MM.1S (cell line): ENCODE measurements at regions not wholly inside any gene's neighbourhood (a gene's known extent, or its start where the extent isn't known, plus 50 kb on each side); places are given as distances from the start of the nearest gene placed in this dataset.

ENCODE experiments used
- DNase-seq: peaks from one replicate; pipeline ENCODE4 v3.0.0-alpha.2; 2015
- H2AFZ ChIP-seq: fragments of 300-600 bp; sonication (generic); 2 replicates; pipeline ENCODE4 v1.6.0; 2016; ENCODE audit warnings: antibody characterized with exemption, low read length
- H3F3A ChIP-seq: fragments of 300-600 bp; sonication (generic); 2 replicates; pipeline ENCODE4 v1.6.1; 2016; ENCODE audit warnings: mild to moderate bottlenecking, antibody characterized with exemption, low read length, moderate library complexity, mixed read lengths; ENCODE audit not compliant: insufficient read depth
- H3K27ac ChIP-seq: fragments of 300-600 bp; sonication (generic); 2 replicates; pipeline ENCODE4 v1.5.1; 2016; ENCODE audit warnings: mild to moderate bottlenecking, low read length
- H3K27me3 ChIP-seq: fragments of 300-600 bp; sonication (generic); replicated peaks from 2 replicates; pipeline ENCODE4 v1.6.0; 2016; ENCODE audit warnings: low read length; ENCODE audit not compliant: insufficient read depth
- H3K36me3 ChIP-seq: fragments of 300-600 bp; sonication (generic); replicated peaks from 2 replicates; pipeline ENCODE4 v1.6.1; 2016; ENCODE audit warnings: mild to moderate bottlenecking, low read length, mixed read lengths; ENCODE audit not compliant: insufficient read depth
- H3K4me1 ChIP-seq: fragments of 300-600 bp; sonication (generic); 2 replicates; pipeline ENCODE4 v1.6.1; 2016; ENCODE audit warnings: low read length, mixed read lengths
- H3K4me2 ChIP-seq: fragments of 300-600 bp; sonication (generic); 2 replicates; pipeline ENCODE4 v1.6.0; 2016; ENCODE audit warnings: low read depth, low read length
- H3K4me3 ChIP-seq: fragments of 300-600 bp; sonication (generic); 2 replicates; pipeline ENCODE4 v1.5.1; 2016; ENCODE audit warnings: low read length, mixed read lengths
- H3K79me2 ChIP-seq: fragments of 300-600 bp; sonication (generic); 2 replicates; pipeline ENCODE4 v1.6.1; 2016; ENCODE audit warnings: mixed run types, low read length, mixed read lengths
- H3K9ac ChIP-seq: fragments of 300-600 bp; sonication (generic); 2 replicates; pipeline ENCODE4 v1.6.1; 2016; ENCODE audit warnings: low read length, mixed read lengths
- H3K9me2 ChIP-seq: fragments of 300-600 bp; sonication (generic); replicated peaks from 2 replicates; pipeline ENCODE4 v1.6.1; 2016; ENCODE audit warnings: mild to moderate bottlenecking, low read length, mixed read lengths; ENCODE audit not compliant: insufficient read depth
- H3K9me3 ChIP-seq: fragments of 300-600 bp; sonication (generic); replicated peaks from 2 replicates; pipeline ENCODE4 v1.6.1; 2016; ENCODE audit warnings: mild to moderate bottlenecking, low read length, mixed read lengths; ENCODE audit not compliant: insufficient read depth
- H4K20me1 ChIP-seq: fragments of 300-600 bp; sonication (generic); 2 replicates; pipeline ENCODE4 v1.6.1; 2016; ENCODE audit warnings: mild to moderate bottlenecking, low read length, moderate library complexity, mixed read lengths; ENCODE audit not compliant: insufficient read depth
- EZH2 ChIP-seq: fragments of 300-600 bp; sonication (generic); optimal IDR thresholded peaks from 2 replicates; pipeline ENCODE3; 2017; ENCODE audit warnings: low read depth, mild to moderate bottlenecking, antibody characterized with exemption, low read length, mixed read lengths
- EZH2phosphoT487 ChIP-seq: fragments of 300-600 bp; sonication (generic); IDR thresholded peaks from 2 replicates; pipeline ENCODE4 v1.6.1; 2018; ENCODE audit warnings: antibody characterized with exemption, low read length
- TF ChIP-seq, protein P1 (sequence below): fragments of 300-600 bp; sonication (generic); IDR thresholded peaks from 2 replicates; pipeline ENCODE4 v1.5.1; 2016; ENCODE audit warnings: antibody characterized with exemption, low read length, mixed read lengths

DNA sequence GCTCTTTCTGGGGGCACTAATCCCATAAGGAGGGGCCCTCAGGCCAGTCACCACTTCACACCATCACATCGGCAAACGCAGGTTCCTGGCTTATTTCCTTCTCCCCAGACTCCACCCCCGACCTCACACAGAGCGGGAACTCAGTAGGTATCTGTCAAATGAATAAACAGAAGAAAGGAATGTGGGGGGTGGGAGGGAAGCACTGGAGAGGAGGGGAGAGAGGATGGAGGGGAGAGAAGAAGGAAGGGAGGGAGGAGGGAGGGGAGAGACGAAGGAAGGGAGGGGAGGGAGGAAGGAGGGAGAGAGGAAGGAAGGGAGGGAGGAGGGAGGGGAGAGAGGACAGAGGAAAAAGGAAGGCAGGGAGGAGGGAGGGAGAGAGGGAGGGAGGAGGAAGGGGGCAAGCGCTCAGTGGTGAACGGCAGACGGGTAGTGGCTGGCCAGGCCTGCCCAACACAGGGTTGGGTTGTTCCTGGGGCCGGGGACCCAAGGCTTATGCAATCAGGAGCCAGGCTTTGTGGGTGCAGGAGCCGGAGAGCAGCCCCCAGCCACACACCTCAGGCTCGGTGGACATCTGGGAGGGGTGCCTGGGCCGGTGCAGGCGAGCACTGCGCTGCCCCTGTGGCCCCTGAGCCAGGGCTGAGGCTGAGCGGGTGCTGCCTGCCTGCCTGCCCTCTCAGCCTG lies 52.6 kb upstream of the FBRSL1 start:
- TF ChIP-seq, protein P1, sequence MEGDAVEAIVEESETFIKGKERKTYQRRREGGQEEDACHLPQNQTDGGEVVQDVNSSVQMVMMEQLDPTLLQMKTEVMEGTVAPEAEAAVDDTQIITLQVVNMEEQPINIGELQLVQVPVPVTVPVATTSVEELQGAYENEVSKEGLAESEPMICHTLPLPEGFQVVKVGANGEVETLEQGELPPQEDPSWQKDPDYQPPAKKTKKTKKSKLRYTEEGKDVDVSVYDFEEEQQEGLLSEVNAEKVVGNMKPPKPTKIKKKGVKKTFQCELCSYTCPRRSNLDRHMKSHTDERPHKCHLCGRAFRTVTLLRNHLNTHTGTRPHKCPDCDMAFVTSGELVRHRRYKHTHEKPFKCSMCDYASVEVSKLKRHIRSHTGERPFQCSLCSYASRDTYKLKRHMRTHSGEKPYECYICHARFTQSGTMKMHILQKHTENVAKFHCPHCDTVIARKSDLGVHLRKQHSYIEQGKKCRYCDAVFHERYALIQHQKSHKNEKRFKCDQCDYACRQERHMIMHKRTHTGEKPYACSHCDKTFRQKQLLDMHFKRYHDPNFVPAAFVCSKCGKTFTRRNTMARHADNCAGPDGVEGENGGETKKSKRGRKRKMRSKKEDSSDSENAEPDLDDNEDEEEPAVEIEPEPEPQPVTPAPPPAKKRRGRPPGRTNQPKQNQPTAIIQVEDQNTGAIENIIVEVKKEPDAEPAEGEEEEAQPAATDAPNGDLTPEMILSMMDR: no peak
- TF ChIP-seq EZH2 (no peak), EZH2phosphoT487 (no peak)
- H3K4me2 ChIP-seq: no peak overlapping the region
- peaks cover 64% of the 10 kb centered on the region for H3K27me3 ChIP-seq

DNA sequence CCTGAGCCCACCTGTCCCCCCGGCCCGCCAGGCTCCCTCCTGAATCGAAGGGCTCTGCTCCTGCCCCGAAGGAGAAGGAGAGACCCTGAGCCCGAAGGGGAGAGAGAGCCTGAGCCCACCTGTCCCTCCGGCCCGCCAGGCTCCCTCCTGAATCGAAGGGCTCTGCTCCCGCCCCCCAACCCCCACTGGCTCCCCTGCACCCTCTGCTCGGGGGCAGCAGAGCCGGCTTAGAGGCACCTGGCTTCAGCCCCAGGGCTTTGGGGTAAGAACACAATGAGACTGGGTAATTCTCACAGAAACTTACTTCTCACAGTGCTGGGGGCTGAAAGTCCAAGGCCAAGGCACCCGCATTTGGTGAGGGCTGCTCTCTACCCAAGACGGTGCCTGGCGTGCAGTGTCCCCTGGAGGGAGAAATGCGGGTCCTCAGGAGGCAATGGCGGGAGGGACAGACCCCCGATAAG lies 53.1 kb upstream of the FBRSL1 start:
- Histone ChIP-seq H3K27ac (no peak overlapping the region), H3K9ac (no peak overlapping the region), H4K20me1 (no peaks in the 10 kb centered on the region), H3K4me1 (no peaks in the 10 kb centered on the region), H3K27me3 (peaks cover 59% of the 10 kb centered on the region), H3K36me3 (no peaks in the 10 kb centered on the region), H3K4me2 (no peak overlapping the region), H3K79me2 (no peaks in the 10 kb centered on the region), H3F3A (no peaks in the 10 kb centered on the region), H3K9me2 (no peaks in the 10 kb centered on the region), H2AFZ (no peak overlapping the region), H3K4me3 (no peak overlapping the region), H3K9me3 (no peaks in the 10 kb centered on the region)
- no peak for DNase-seq
- TF ChIP-seq EZH2phosphoT487 (no peak), EZH2 (peak; percentile 62)

More for the DNA sequence above, 52.6 kb upstream of the FBRSL1 start:
- H3F3A ChIP-seq: no peaks in the 10 kb centered on the region
- no peaks in the 10 kb centered on the region for H3K9me3 ChIP-seq
- H3K4me1 ChIP-seq: no peaks in the 10 kb centered on the region
- H3K27ac ChIP-seq: no peak overlapping the region
- no peaks in the 10 kb centered on the region for H4K20me1 ChIP-seq
- H3K9me2 ChIP-seq: no peaks in the 10 kb centered on the region
- H2AFZ ChIP-seq: no peak overlapping the region
- no peak for DNase-seq
- no peaks in the 10 kb centered on the region for H3K79me2 ChIP-seq
- H3K36me3 ChIP-seq: no peaks in the 10 kb centered on the region
- H3K9ac ChIP-seq: no peak overlapping the region
- no peak overlapping the region for H3K4me3 ChIP-seq

DNA sequence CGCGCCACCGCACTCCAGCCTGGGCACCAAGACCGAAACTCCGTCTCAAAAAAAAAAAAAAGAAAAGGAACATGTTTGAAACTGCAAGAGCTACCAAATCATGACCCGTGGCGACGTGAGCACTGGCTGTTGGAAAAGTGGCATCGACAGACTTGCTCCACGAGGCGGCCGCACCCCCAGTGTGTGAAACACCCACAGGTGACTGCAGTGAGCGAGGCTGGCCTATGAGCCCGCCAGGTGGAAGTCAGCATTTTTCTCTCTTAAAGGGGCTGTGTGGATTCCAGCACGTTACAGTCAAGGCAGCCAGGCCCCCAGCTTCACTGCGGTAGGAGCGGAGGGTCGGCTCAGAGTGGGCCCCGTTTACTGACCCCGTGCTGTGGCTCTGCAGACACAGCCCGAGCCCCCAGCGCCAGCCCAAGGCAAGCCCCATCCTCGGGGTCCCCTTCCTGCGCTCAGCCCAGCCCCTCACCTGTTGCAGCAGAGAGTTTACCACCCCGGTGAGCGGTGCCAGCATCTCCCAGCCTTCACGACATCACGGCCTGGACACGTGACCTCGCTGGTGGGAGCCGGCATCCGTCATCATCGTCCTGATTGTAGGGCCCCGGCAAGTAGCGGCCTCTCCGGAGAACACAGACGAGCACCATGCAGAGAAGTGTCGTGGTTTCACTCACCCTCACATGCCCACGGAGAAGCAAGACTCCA lies 54.3 kb upstream of the FBRSL1 start:
- TF ChIP-seq, protein P1: no peak
- TF ChIP-seq EZH2: no peak
- no peak for TF ChIP-seq EZH2phosphoT487
- H3K4me2 ChIP-seq: no peak overlapping the region
- H3K79me2 ChIP-seq: no peaks in the 10 kb centered on the region
- DNase-seq: no peak
- peaks cover 49% of the 10 kb centered on the region for H3K27me3 ChIP-seq
- no peak overlapping the region for H3K27ac ChIP-seq
- H3K4me3 ChIP-seq: no peak overlapping the region
- H3K9me2 ChIP-seq: no peaks in the 10 kb centered on the region
- no peak overlapping the region for H2AFZ ChIP-seq
- no peaks in the 10 kb centered on the region for H3F3A ChIP-seq
- no peaks in the 10 kb centered on the region for H3K36me3 ChIP-seq
- no peaks in the 10 kb centered on the region for H3K9me3 ChIP-seq
- no peaks in the 10 kb centered on the region for H4K20me1 ChIP-seq
- no peak overlapping the region for H3K9ac ChIP-seq
- H3K4me1 ChIP-seq: no peaks in the 10 kb centered on the region
